Omental fat pad (tissue), 3 donors: ENCODE measurements at regions not wholly inside any gene's neighbourhood (a gene's known extent, or its start where the extent isn't known, plus 50 kb on each side); places are given as distances from the start of the nearest gene placed in this dataset.

Source experiments
- ATAC-seq: fragments of 150-250 bp; one replicate; pipeline ENCODE4 v1.9.1; 2016; ENCODE audit warnings: mild to moderate bottlenecking, moderate library complexity; ENCODE audit not compliant: low FRiP score
- DNase-seq: peaks from one replicate; pipeline ENCODE4 v3.0.0-alpha.2; 2019; ENCODE audit warnings: low spot score
- TF ChIP-seq, protein P1 (sequence below), 3 donors: fragments of 450-650 bp; IDR thresholded peaks; one replicate each; pipeline ENCODE4 v1.5.1; 2016 to 2017; ENCODE audit warnings: antibody characterized with exemption in 3 of 3, mild to moderate bottlenecking in 3 of 3, moderate library complexity in 2 of 3

DNA sequence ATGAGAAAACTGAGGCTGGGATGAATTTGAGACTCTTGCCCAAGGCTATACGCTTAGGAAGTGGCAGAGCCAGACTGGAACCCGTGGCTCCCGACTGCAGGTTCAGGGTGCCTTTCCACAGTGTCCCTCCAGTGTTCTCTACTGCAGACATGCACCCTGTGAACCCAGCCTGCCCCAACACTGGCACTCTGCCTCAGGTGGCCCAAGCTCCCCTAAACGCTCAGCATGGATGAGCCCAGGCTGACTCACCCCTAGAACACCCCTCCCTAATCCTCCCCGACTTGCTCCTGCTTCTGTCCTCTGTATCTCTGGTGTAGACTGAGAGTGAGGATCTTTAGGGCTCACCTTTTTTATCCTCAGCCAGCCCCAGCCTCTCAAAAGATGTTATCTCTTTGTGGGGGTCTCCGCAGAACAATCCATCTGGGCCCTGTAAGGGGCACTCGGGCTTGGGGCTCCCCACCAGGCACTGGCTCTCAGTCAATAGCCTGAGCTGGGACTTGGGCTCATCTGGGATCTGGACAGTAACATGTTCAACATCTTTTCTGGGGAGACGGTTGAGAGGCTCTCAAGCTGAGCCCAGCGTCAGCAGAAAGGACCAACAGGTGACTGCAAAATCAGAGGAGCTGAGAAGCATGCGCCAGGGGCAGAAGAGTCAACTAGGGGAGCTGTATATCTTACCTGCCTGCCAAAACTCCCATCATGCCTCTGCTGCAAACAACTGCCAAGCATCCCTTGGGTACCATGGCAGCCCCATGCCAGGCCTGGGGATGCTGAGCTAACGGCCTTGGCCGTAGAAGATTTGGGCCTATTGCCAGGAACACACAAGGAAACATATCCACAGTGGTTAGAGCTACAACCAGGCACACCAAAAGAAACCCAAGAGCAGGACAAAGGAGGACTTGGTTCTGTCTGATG is 176.2 kb downstream of the BUD13 start:
- DNase-seq: no peak
- ATAC-seq: no peak
- TF ChIP-seq, protein P1, sequence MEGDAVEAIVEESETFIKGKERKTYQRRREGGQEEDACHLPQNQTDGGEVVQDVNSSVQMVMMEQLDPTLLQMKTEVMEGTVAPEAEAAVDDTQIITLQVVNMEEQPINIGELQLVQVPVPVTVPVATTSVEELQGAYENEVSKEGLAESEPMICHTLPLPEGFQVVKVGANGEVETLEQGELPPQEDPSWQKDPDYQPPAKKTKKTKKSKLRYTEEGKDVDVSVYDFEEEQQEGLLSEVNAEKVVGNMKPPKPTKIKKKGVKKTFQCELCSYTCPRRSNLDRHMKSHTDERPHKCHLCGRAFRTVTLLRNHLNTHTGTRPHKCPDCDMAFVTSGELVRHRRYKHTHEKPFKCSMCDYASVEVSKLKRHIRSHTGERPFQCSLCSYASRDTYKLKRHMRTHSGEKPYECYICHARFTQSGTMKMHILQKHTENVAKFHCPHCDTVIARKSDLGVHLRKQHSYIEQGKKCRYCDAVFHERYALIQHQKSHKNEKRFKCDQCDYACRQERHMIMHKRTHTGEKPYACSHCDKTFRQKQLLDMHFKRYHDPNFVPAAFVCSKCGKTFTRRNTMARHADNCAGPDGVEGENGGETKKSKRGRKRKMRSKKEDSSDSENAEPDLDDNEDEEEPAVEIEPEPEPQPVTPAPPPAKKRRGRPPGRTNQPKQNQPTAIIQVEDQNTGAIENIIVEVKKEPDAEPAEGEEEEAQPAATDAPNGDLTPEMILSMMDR (IDR thresholded peaks at IDR 0.05): no peak

DNA sequence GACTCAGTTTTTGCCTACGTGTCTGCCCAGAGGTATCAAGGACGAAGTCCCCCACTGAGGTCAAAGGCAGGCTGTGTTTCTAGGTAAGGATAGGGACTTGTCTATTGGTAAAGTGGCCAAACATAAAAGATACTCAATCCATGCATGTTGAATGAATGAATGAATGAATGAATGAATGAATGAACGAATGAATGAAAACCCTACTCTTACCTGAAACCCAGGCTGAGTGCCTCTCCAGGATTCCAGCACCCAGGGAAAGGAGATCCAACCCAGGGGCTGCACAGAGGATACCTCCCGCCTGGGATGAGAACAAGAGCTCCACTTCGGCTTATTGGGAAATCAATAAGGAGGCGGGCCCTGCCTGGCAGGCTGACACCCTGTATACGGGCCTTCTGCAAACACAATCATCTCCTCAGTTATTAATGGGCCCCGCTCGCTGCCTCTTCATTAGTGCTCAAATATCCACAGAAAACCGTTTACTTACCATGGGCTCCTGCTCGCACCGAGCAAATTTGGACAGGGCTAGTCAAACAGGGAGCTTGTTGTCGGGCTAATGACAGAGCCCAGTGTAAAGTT is 177.4 kb downstream of the BUD13 start:
- TF ChIP-seq, protein P1 (IDR thresholded peaks at IDR 0.05): no peak
- no peak for DNase-seq
- ATAC-seq: no peak

DNA sequence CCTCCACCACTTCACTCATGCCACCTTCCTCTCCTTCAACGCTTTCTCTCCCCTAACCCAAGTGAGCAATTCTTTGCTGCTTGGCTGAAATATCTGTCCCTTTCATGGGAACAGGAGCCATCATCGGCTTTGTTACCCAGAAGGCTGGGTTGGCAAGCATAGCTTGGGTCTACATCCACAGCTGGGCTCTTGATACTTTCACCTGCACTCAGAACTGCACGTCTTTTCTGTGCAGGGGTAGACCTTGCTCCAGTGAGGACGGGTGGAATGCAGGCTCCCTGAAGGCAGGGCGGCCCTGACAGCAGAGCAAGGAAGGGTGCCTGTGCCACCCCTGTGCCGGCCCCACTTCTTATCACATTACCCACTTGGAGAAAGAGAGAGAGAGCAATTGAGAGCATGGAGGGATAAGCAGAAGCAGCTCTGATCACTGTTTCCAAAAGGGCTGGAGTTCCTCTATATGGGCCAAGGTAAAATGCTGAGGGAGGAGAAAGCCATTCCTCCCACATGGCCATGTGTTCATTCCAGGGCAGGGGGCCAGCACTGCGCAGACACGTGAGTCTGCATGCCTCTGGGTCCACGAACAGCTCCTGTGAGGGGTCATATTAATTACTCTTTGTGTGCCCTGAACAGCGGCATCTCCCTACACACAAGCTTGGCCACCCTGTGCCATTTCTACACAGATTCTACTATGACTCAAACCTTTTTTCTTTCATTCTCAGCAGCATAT is 181.8 kb downstream of the BUD13 start:
- DNase-seq (no peak), ATAC-seq (peak; percentile 75)
- TF ChIP-seq, protein P1 (IDR thresholded peaks at IDR 0.05): no peak

DNA sequence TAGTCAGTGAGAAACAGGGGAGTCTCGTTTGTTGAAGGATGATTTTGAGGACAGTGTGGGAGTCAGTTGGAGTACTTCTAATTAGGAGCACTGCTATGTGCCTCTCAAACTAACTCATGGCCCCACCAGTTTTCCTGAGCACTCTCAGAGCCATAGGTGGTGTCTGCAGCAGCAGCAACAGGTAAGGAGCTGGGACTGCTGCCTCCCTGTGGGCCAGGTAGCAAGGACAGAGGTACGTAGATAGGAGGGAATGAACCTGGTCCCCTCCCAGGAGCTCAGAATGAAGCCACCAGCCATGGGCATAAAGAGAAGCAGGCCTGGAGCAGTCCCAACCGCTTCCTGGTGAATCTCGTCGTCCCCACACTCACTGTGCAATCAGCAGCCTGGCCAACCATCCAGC is 183.4 kb downstream of the BUD13 start:
- TF ChIP-seq, protein P1 (IDR thresholded peaks at IDR 0.05): no peak
- DNase-seq (no peak), ATAC-seq (no peak)

DNA sequence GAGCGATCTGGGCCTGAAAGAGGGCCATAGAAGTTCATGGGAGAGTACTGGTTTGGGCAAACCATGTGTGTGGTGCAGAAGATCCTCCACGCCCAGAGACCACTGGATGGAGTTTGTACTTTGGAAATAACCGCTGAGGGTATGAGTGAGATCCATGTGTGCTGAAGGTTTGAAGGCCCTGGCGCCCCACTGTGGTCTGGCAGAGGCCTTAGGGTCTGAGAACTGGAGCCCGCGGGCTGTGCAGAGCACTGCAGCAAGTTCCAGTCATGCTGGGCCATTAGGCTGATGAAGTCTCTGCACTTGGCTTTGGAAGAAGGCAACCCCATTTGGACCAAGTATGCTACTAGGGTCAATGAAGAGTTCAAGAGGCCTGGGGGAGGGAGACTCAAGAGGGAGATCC is 186.4 kb downstream of the BUD13 start:
- ATAC-seq (no peak), DNase-seq (no peak)
- TF ChIP-seq, protein P1 (IDR thresholded peaks at IDR 0.05): no peak

DNA sequence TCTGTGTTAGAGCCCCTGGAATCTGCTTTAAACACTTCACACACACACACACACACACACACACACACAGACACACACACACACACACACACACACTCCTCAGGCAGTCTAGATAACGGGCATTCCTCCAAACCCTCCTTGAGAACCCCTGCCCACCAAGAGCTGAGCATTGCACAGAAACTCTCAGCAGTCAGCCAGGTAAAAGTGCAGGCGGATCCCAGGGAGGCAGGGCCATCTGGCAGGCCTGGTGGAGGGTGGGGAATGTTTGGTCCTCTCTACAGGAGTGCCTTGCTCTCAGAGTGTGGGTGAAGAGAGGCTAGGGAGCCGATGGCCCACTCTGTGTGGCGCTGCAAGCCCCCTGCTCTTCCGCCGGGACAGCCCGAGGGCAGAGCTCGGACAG is 190.2 kb downstream of the BUD13 start:
- TF ChIP-seq, protein P1 (IDR thresholded peaks at IDR 0.05): no peak
- ATAC-seq (no peak), DNase-seq (no peak)
